Hippocampal formation (tissue), 2 donors: ENCODE measurements at regions not wholly inside any gene's neighbourhood (a gene's known extent, or its start where the extent isn't known, plus 50 kb on each side); places are given as distances from the start of the nearest gene placed in this dataset.
"Not testable (repeated sequence)": the region's sequence is repeated elsewhere in the genome, so short reads cannot be mapped to it uniquely, and the experiment has no call there.

ENCODE experiments used
- DNase-seq, 2 donors: peaks; one replicate each; lab custom pipeline; 2025; lab: John Stamatoyannopoulos, UW

GRCh38 chr10:105644978-105645377 lies 1003.9 kb downstream of the SORCS3 start:
- no peak for DNase-seq

GRCh38 chr10:105644559-105644958 lies 1003.5 kb downstream of the SORCS3 start:
- DNase-seq, result no peak

- DNase-seq, result no peak
Observed at GRCh38 chr10:105644091-105644490, 1003.0 kb downstream of the SORCS3 start.

- no peak for DNase-seq
Observed at GRCh38 chr10:105643660-105644059, 1002.6 kb downstream of the SORCS3 start.

GRCh38 chr10:105634281-105634680 lies 993.2 kb downstream of the SORCS3 start:
- DNase-seq, result no peak

GRCh38 chr10:105615715-105616365 lies 974.8 kb downstream of the SORCS3 start:
- no peak for DNase-seq

GRCh38 chr10:105611244-105611798 lies 970.2 kb downstream of the SORCS3 start:
- no peak for DNase-seq

GRCh38 chr10:105609451-105609850 lies 968.4 kb downstream of the SORCS3 start:
- DNase-seq, result no peak

GRCh38 chr10:105605918-105606317 lies 964.8 kb downstream of the SORCS3 start:
- no peak for DNase-seq

GRCh38 chr10:105605104-105605503 lies 964.0 kb downstream of the SORCS3 start:
- DNase-seq, result no peak

GRCh38 chr10:105598207-105598606 lies 957.1 kb downstream of the SORCS3 start:
- no peak for DNase-seq

GRCh38 chr10:105597312-105597711 lies 956.2 kb downstream of the SORCS3 start:
- DNase-seq, result no peak

GRCh38 chr10:105596749-105597148 lies 955.7 kb downstream of the SORCS3 start:
- no peak for DNase-seq

- DNase-seq, result no peak
Observed at GRCh38 chr10:105594296-105594695, 953.2 kb downstream of the SORCS3 start.

- no peak for DNase-seq
Observed at GRCh38 chr10:105592468-105592867, 951.4 kb downstream of the SORCS3 start.

GRCh38 chr10:105586451-105587098 lies 945.5 kb downstream of the SORCS3 start:
- DNase-seq, result no peak

- no peak for DNase-seq
Observed at GRCh38 chr10:105585753-105586152, 944.7 kb downstream of the SORCS3 start.

- no peak for DNase-seq
Observed at GRCh38 chr10:105585171-105585570, 944.1 kb downstream of the SORCS3 start.

- no peak for DNase-seq
Observed at GRCh38 chr10:105579112-105579511, 938.0 kb downstream of the SORCS3 start.

- DNase-seq, result no peak
Observed at GRCh38 chr10:105577865-105578607, 936.9 kb downstream of the SORCS3 start.

- DNase-seq, result no peak
Observed at GRCh38 chr10:105559333-105560097, 918.4 kb downstream of the SORCS3 start.

GRCh38 chr10:105550453-105550852 lies 909.4 kb downstream of the SORCS3 start:
- DNase-seq, result not testable (repeated sequence)
